ENCODE measurements at regions not wholly inside any gene's neighbourhood (a gene's known extent, or its start where the extent isn't known, plus 50 kb on each side); places are given as distances from the start of the nearest gene placed in this dataset.
"Not testable (repeated sequence)": the region's sequence is repeated elsewhere in the genome, so short reads cannot be mapped to it uniquely, and the experiment has no call there.

- Mint-ChIP-seq H3K4me1 (peaks cover 8% of the 10 kb centered on the region), H3K9me3 (peaks cover 17% of the 10 kb centered on the region), H3K4me3 (no peak overlapping the region), H3K36me3 (ENCODE audit: low read depth) (peaks cover 12% of the 10 kb centered on the region), H3K27ac (ENCODE audit: unreplicated experiment) (no peak overlapping the region), H3K27me3 (ENCODE audit: low read depth) (no peaks in the 10 kb centered on the region)
- no peak for DNase-seq (ENCODE audit: low read depth, low spot score)
- TF ChIP-seq, protein P1, sequence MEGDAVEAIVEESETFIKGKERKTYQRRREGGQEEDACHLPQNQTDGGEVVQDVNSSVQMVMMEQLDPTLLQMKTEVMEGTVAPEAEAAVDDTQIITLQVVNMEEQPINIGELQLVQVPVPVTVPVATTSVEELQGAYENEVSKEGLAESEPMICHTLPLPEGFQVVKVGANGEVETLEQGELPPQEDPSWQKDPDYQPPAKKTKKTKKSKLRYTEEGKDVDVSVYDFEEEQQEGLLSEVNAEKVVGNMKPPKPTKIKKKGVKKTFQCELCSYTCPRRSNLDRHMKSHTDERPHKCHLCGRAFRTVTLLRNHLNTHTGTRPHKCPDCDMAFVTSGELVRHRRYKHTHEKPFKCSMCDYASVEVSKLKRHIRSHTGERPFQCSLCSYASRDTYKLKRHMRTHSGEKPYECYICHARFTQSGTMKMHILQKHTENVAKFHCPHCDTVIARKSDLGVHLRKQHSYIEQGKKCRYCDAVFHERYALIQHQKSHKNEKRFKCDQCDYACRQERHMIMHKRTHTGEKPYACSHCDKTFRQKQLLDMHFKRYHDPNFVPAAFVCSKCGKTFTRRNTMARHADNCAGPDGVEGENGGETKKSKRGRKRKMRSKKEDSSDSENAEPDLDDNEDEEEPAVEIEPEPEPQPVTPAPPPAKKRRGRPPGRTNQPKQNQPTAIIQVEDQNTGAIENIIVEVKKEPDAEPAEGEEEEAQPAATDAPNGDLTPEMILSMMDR (conservative IDR thresholded peaks at IDR 0.05): no peak
Measured at GRCh38 chr7:12834782-12835181, 147.3 kb downstream of the ARL4A start.

DNA sequence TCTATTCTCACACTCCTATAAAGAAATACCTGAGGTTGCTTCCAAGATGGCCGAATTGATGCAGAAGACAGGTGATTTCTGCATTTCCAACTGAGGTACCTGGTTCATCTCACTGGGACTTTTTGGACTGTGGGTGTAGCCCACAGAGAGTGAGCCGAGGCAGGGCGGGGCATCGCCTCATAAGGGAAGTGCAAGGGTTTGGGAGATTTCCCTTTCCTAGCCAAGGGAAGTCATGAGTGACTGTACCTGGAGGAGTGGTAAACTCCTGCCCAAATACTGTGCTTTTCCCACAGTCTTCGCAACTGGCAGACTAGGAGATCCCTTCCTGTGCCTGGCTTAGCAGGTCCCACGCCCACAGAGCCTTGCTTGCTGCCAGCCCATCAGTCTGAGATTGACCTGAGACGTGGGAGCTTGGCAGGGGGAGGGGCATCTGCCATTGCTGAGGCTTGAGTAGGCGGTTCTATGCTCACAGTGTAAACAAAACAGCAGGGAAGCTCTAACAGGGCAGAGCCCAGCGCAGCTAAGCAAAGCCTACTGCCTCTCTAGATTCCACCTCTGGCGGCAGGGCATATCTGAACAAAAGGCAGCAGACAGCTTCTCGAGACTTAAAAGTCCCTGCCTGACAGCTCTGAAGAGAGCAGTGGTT is 152.2 kb downstream of the ARL4A start:
- peak; percentile 32 for DNase-seq (ENCODE audit: low read depth, low spot score)
- peak overlapping the region; percentile 21 for H3K27ac Mint-ChIP-seq (ENCODE audit: unreplicated experiment)
- peaks cover 11% of the 10 kb centered on the region for H3K36me3 Mint-ChIP-seq (ENCODE audit: low read depth)
- peak overlapping the region; percentile 13 for H3K4me3 Mint-ChIP-seq
- TF ChIP-seq, protein P1 (conservative IDR thresholded peaks at IDR 0.05): no peak
- H3K4me1 Mint-ChIP-seq: peaks cover 17% of the 10 kb centered on the region
- no peaks in the 10 kb centered on the region for H3K27me3 Mint-ChIP-seq (ENCODE audit: low read depth)
- peaks cover 11% of the 10 kb centered on the region for H3K9me3 Mint-ChIP-seq

GRCh38 chr7:12844732-12845131 is 157.3 kb downstream of the ARL4A start:
- not testable (repeated sequence) for H3K27ac Mint-ChIP-seq (ENCODE audit: unreplicated experiment); DNase-seq (ENCODE audit: low read depth, low spot score); H3K4me3 Mint-ChIP-seq; H3K4me1 Mint-ChIP-seq; H3K27me3 Mint-ChIP-seq (ENCODE audit: low read depth)
- H3K36me3 Mint-ChIP-seq (ENCODE audit: low read depth): peaks cover 22% of the 10 kb centered on the region
- peaks cover 17% of the 10 kb centered on the region for H3K9me3 Mint-ChIP-seq

DNA sequence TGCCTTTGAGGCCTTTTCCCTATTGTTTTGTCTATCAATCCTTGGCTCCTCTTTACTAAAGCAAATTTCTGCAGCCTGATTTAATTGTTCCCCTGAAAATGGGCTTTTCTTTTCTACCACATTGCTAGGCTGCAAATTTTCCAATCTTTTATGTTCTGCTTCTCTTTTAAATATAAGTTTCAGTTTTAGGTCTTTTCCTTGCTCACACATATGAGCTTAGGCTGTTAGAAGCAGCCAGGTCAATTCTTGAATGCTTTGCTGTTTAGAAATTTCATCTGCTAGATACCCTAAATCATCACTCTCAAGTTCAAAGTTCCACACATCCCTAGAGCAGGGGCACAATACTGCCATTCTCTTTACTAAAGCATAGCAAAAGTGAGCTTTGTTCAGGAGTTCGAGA is 159.6 kb downstream of the ARL4A start:
- Mint-ChIP-seq H3K27me3 (ENCODE audit: low read depth) (no peaks in the 10 kb centered on the region), H3K27ac (ENCODE audit: unreplicated experiment) (no peak overlapping the region), H3K9me3 (peaks cover 19% of the 10 kb centered on the region), H3K36me3 (ENCODE audit: low read depth) (peaks cover 19% of the 10 kb centered on the region), H3K4me1 (no peaks in the 10 kb centered on the region), H3K4me3 (no peak overlapping the region)
- TF ChIP-seq, protein P1 (conservative IDR thresholded peaks at IDR 0.05): no peak
- no peak for DNase-seq (ENCODE audit: low read depth, low spot score)

DNA sequence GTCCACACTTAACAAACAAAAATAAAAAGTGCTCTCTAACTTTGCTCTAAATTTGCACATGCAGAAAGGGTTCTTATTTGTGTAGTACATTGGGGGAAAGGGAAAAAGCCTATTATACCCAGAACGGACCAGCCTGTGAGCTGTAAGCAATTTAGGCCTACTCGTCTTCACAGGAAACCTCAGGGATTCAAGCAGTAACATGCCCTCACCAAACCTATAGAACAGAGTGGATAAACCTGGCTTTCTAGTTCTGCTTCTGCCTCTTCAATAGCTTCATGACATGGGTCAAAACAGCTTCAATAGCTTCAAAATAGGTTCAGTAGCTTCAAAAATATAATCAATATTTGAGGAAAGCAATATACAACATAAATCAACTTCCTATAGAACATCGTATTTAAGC is 163.7 kb downstream of the ARL4A start:
- H3K4me3 Mint-ChIP-seq: no peak overlapping the region
- H3K9me3 Mint-ChIP-seq: peaks cover 13% of the 10 kb centered on the region
- no peak for DNase-seq (ENCODE audit: low read depth, low spot score)
- H3K27me3 Mint-ChIP-seq (ENCODE audit: low read depth): no peaks in the 10 kb centered on the region
- H3K36me3 Mint-ChIP-seq (ENCODE audit: low read depth): peaks cover 9% of the 10 kb centered on the region
- no peaks in the 10 kb centered on the region for H3K4me1 Mint-ChIP-seq
- TF ChIP-seq, protein P1 (conservative IDR thresholded peaks at IDR 0.05): no peak
- H3K27ac Mint-ChIP-seq (ENCODE audit: unreplicated experiment): no peak overlapping the region

GRCh38 chr7:12851841-12852240 is 164.4 kb downstream of the ARL4A start:
- Mint-ChIP-seq H3K4me3 (no peak overlapping the region), H3K27ac (ENCODE audit: unreplicated experiment) (no peak overlapping the region), H3K9me3 (peaks cover 13% of the 10 kb centered on the region), H3K27me3 (ENCODE audit: low read depth) (no peaks in the 10 kb centered on the region), H3K36me3 (ENCODE audit: low read depth) (peaks cover 9% of the 10 kb centered on the region), H3K4me1 (no peaks in the 10 kb centered on the region)
- TF ChIP-seq, protein P1 (conservative IDR thresholded peaks at IDR 0.05): no peak
- DNase-seq (ENCODE audit: low read depth, low spot score): no peak
